ENCODE measurements at regions not wholly inside any gene's neighbourhood (a gene's known extent, or its start where the extent isn't known, plus 50 kb on each side); places are given as distances from the start of the nearest gene placed in this dataset.

- no peak for DNase-seq
Observed at GRCh38 chr9:118609355-118610044, 759.7 kb downstream of the BRINP1 start.

- no peak for DNase-seq
Observed at GRCh38 chr9:118612201-118612600, 757.0 kb downstream of the BRINP1 start.

GRCh38 chr9:118613996-118614395 lies 755.2 kb downstream of the BRINP1 start:
- DNase-seq: no peak

GRCh38 chr9:118618084-118618483 lies 751.2 kb downstream of the BRINP1 start:
- DNase-seq: no peak

GRCh38 chr9:118618849-118619248 lies 750.4 kb downstream of the BRINP1 start:
- no peak for DNase-seq

GRCh38 chr9:118624608-118625007 lies 744.6 kb downstream of the BRINP1 start:
- no peak for DNase-seq

- no peak for DNase-seq
Observed at GRCh38 chr9:118630079-118630478, 739.2 kb downstream of the BRINP1 start.

GRCh38 chr9:118630931-118631595 lies 738.2 kb downstream of the BRINP1 start:
- no peak for DNase-seq

- DNase-seq: no peak
Observed at GRCh38 chr9:118631956-118632355, 737.3 kb downstream of the BRINP1 start.

GRCh38 chr9:118635416-118635815 lies 733.8 kb downstream of the BRINP1 start:
- DNase-seq: no peak

- no peak for DNase-seq
Observed at GRCh38 chr9:118637681-118638080, 731.6 kb downstream of the BRINP1 start.

- DNase-seq: no peak
Observed at GRCh38 chr9:118640836-118641560, 728.2 kb downstream of the BRINP1 start.

GRCh38 chr9:118643118-118643517 lies 726.1 kb downstream of the BRINP1 start:
- DNase-seq: no peak

- no peak for DNase-seq
Observed at GRCh38 chr9:118644066-118644465, 725.2 kb downstream of the BRINP1 start.

GRCh38 chr9:118647331-118647730 lies 721.9 kb downstream of the BRINP1 start:
- DNase-seq: no peak

- no peak for DNase-seq
Observed at GRCh38 chr9:118650417-118650816, 718.8 kb downstream of the BRINP1 start.

- DNase-seq: no peak
Observed at GRCh38 chr9:118651511-118651910, 717.7 kb downstream of the BRINP1 start.

- no peak for DNase-seq
Observed at GRCh38 chr9:118652258-118652657, 717.0 kb downstream of the BRINP1 start.

- no peak for DNase-seq
Observed at GRCh38 chr9:118652912-118653311, 716.3 kb downstream of the BRINP1 start.

- no peak for DNase-seq
Observed at GRCh38 chr9:118659011-118659410, 710.2 kb downstream of the BRINP1 start.

GRCh38 chr9:118665226-118665919 lies 703.9 kb downstream of the BRINP1 start:
- DNase-seq: no peak

- DNase-seq: no peak
Observed at GRCh38 chr9:118670011-118670953, 699.0 kb downstream of the BRINP1 start.

Measured in activated naive CD4-positive, alpha-beta T cell treated with anti-CD3 and anti-CD28 coated beads, Interleukin-2, amount 50 U/mL, for 16 hours (primary cell).